Upper lobe of left lung (tissue), 4 donors: ENCODE measurements at regions not wholly inside any gene's neighbourhood (a gene's known extent, or its start where the extent isn't known, plus 50 kb on each side); places are given as distances from the start of the nearest gene placed in this dataset.

ENCODE experiments used
- CTCF ChIP-seq, 6 experiments: fragments of 450-650 bp in 4 of 6; fragments of 200-600 bp in 2 of 6; sonication (generic) in 2 of 6; IDR thresholded peaks; one replicate each; pipeline ENCODE4 v1.5.1; 2016 to 2019; ENCODE audit warnings: antibody characterized with exemption in 6 of 6
- EP300 ChIP-seq, 4 donors: sonication (generic); formaldehyde crosslinking; IDR thresholded peaks; one replicate each; pipeline ENCODE4 v1.5.1; 2017; ENCODE audit warnings: antibody characterized with exemption in 4 of 4, control low read depth in 2 of 4
- POLR2A ChIP-seq, 4 donors: fragments of 450-650 bp; IDR thresholded peaks; one replicate each; pipeline ENCODE4 v1.5.1; 2016 to 2017; ENCODE audit warnings: antibody characterized with exemption in 4 of 4, mild to moderate bottlenecking in 2 of 4
- POLR2AphosphoS5 ChIP-seq, 2 donors: sonication (generic); formaldehyde crosslinking; IDR thresholded peaks; one replicate each; pipeline ENCODE4 v1.5.1; 2017; ENCODE audit warnings: antibody characterized with exemption in 2 of 2

- TF ChIP-seq CTCF (IDR thresholded peaks at IDR 0.05), result no peak
- TF ChIP-seq POLR2A (IDR thresholded peaks at IDR 0.05), result no peak
- no peak for TF ChIP-seq EP300 (IDR thresholded peaks at IDR 0.05)
- no peak for TF ChIP-seq POLR2AphosphoS5 (IDR thresholded peaks at IDR 0.05)
Measured at GRCh38 chr15:62291262-62291661, 126.2 kb upstream of the C2CD4B start.
